ENCODE measurements at regions not wholly inside any gene's neighbourhood (a gene's known extent, or its start where the extent isn't known, plus 50 kb on each side); places are given as distances from the start of the nearest gene placed in this dataset.

DNA sequence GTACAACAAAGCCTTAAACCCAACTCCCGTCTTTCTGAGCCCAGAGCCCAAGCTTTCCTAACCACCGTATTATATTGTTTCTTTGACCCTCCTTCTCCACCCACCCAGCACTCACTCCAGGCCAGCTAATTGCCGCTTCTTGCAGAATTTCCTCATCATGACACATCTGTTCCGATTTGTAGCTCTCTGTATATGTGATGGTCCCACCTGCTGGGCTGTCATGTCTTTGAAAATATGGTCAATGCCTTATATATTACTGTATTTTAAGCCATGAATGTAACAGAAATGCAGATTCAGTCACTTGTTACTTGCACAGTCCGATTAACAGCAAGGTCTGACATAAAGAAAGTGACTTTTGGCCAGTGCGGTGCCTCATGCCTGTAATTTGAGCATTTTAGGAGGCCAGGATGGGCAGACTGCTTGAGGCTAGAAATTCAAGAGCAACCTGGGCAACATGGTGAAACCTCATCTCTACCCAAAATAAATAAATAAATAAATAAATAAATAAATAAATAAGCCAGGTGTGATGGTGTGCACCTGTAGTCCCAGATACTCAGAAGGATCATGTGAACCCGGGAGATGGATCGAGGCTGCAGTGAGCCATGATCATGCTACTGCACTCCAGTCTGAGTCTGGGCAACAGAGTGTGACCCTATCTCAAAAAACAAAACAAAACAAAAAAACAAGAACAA is 359.8 kb downstream of the ATP23 start:
- no peak overlapping the region for H3K27ac ChIP-seq
- no peak for TF ChIP-seq ZFX (IDR thresholded peaks at IDR 0.05; ENCODE audit: borderline replicate concordance)
- TF ChIP-seq, protein P1, sequence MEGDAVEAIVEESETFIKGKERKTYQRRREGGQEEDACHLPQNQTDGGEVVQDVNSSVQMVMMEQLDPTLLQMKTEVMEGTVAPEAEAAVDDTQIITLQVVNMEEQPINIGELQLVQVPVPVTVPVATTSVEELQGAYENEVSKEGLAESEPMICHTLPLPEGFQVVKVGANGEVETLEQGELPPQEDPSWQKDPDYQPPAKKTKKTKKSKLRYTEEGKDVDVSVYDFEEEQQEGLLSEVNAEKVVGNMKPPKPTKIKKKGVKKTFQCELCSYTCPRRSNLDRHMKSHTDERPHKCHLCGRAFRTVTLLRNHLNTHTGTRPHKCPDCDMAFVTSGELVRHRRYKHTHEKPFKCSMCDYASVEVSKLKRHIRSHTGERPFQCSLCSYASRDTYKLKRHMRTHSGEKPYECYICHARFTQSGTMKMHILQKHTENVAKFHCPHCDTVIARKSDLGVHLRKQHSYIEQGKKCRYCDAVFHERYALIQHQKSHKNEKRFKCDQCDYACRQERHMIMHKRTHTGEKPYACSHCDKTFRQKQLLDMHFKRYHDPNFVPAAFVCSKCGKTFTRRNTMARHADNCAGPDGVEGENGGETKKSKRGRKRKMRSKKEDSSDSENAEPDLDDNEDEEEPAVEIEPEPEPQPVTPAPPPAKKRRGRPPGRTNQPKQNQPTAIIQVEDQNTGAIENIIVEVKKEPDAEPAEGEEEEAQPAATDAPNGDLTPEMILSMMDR (IDR thresholded peaks at IDR 0.05) = no peak

DNA sequence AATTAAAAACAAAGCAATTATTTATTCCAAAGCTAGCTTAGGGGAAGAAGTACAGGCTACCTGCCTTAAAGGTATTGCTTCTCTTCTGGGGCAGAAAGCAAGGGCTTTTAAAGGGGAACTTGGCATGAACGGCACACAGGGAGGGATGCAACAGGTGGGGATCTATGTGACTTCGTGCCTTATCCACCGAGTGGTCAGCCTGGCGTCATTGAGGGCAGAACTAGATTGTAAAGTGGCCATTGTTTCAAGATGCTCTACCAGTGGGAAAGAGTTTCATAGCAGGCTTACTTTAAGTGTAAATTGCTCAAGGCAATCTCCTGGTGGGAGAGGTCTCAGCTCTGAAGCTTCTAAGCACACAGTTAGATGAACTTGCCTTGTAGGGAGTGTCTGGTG is 360.4 kb downstream of the ATP23 start:
- no peak overlapping the region for H3K27ac ChIP-seq
- TF ChIP-seq ZFX (IDR thresholded peaks at IDR 0.05; ENCODE audit: borderline replicate concordance) = no peak
- TF ChIP-seq, protein P1 (IDR thresholded peaks at IDR 0.05) = no peak

DNA sequence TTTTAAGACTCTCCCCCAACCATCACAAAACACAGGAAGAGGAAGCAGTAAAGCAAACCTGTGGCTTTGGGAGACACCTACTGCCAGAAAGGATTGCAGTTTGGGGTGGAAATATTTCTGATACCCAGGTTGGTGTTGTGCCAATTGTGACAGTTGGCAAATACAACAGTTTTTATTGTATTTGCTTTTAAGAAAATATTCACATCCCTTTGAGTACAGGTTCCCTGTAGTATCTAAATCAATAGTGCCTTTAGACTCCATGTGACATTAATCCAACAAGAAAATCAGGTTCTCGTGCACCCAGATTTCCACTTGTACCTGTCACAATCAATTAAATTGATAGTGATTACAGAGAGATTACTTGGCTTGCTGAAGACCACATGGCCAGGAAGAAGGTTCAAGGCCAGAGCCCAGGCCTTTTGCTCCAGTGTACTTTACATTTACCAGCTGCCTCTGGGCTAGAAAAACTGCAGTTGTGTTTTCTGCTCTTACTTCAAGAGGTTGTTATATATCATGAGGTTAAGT is 361.2 kb downstream of the ATP23 start:
- no peak for TF ChIP-seq ZFX (IDR thresholded peaks at IDR 0.05; ENCODE audit: borderline replicate concordance)
- no peak overlapping the region for H3K27ac ChIP-seq

DNA sequence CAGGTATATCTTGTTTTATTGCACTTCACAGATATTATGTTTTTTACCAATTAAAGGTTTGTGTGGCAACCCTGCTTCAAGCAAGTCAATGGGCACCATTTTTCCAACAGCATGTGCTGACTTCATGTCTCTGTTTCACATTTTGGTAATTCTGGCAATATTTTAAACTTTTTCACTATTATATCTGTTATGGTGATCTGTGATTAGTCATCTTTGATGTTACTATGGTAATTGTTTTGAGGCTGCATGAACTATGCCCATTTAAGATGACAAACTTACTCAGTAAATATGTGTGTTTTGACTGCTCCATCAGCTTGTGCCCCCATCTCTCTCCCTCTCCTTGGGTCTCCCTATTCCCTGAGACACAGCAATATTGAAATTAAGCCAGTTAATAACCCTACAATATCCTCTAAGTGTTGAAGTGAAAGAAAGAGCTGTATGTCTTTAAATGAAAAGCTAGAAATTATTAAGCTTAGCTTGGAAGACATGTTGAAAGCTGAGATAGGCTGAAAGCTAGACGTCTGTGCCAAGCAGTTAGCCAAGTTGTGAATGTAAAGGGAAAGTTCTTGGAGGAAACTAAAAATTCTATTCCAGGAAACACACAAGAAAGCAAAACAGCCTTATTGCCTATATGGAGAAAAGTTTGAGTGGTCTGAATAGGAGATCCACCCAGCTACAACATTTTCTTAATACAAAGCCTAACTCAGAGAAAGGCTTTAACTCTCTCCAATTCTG is 365.1 kb downstream of the ATP23 start:
- no peak overlapping the region for H3K27ac ChIP-seq
- no peak for TF ChIP-seq ZFX (IDR thresholded peaks at IDR 0.05; ENCODE audit: borderline replicate concordance)
- TF ChIP-seq, protein P1 (IDR thresholded peaks at IDR 0.05) = no peak

DNA sequence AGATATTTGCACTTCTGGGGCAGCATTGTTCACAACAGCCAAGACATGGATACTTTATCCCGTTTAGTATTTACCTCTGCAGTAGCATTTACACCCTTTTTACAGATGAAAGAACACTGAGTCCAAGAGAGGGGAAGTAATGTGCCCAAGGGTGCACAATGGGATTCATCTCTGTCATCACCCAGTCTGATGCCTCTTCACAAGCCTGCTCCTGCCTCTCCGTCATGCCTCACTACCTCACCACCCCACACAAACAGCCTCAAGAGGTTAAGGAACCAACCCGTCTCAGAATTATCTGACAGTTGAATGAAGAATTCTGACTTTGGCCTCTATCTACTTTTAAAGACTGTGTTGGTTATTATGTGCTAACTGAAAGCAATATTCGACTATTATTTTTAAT is 368.4 kb downstream of the ATP23 start:
- TF ChIP-seq, protein P1 (IDR thresholded peaks at IDR 0.05) = no peak
- no peak for TF ChIP-seq ZFX (IDR thresholded peaks at IDR 0.05; ENCODE audit: borderline replicate concordance)
- H3K27ac ChIP-seq = no peak overlapping the region

DNA sequence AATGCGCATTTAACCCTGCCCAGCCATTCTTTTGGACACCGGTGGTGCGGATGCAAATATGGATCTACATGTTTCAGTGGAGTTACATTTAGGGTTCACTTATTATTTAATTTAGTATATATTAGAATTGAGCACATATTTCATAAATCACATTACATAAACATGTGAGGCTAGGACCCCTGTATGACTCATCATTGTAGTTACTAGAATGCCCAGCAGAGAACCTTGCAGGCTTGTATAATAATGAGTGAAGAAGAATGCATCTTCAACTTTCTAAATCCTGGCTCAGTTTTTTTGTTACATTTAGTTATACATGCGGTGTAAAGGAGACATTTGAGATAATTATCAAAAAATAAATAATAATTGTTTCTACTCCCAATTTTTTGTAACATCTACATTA is 369.0 kb downstream of the ATP23 start:
- no peak for TF ChIP-seq ZFX (IDR thresholded peaks at IDR 0.05; ENCODE audit: borderline replicate concordance)
- TF ChIP-seq, protein P1 (IDR thresholded peaks at IDR 0.05) = no peak
- no peak overlapping the region for H3K27ac ChIP-seq

DNA sequence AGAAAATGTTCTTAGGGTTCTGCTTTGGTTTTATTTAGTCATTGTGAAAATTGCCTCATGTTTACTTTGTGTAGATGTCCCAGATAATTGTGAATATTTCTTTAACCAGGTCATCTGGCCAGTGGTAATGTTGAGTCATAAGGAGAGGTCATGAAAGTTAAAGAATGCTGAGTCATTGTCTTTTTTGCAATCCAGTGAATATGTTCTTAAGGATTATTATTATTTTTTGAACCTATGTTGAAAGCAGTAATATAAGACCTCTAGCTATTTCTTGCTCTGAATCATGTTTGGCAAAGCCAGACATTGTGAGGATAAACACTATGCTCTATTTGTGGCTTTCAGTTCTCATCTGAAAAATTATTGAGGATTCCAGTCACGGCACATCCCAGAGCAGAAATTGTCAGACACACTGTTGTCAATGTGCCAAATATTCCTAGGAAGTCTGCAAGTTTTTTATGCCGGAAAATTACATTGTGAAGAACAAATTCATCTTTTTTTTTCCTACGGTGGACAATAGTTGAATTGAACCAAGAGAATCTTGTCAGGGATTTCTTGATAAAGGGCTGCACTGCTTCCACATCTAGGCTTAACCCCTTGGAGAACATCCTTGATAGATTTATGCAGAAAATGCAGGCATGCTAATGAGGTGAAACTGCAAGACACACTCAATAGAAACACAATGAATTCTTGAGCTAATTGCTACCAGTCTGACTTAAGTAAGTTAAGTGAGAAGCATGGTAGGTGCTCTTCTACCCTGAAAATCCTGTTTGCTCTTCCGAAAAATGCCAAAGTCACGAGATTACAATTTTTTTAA is 369.6 kb downstream of the ATP23 start:
- H3K27ac ChIP-seq = no peak overlapping the region
- TF ChIP-seq, protein P1 (IDR thresholded peaks at IDR 0.05) = no peak
- TF ChIP-seq ZFX (IDR thresholded peaks at IDR 0.05; ENCODE audit: borderline replicate concordance) = no peak
